ENCODE measurements at regions not wholly inside any gene's neighbourhood (a gene's known extent, or its start where the extent isn't known, plus 50 kb on each side); places are given as distances from the start of the nearest gene placed in this dataset.

GRCh38 chr9:78769690-78770089 is 472.8 kb downstream of the PSAT1 start:
- TF ChIP-seq CTCF (IDR thresholded peaks at IDR 0.05) (no peak), POLR2AphosphoS5 (IDR thresholded peaks at IDR 0.05) (no peak), POLR2A (IDR thresholded peaks at IDR 0.05) (no peak)

Data from breast epithelium (tissue), 3 donors.